Activated B cell treated with CpG ODN at 0.5 μM for 24 hours (primary cell): ENCODE measurements at regions not wholly inside any gene's neighbourhood (a gene's known extent, or its start where the extent isn't known, plus 50 kb on each side); places are given as distances from the start of the nearest gene placed in this dataset.

ENCODE experiments used
- ATAC-seq: fragments of 200-7000 bp; cut with Tn5 transposase; one replicate; pipeline ENCODE4 v1.10.0; 2021; ENCODE audit warnings: low read depth, mild to moderate bottlenecking, moderate library complexity
- CTCF ChIA-PET: fragments of 350-600 bp; sonication (Branson Sonifier 250); formaldehyde crosslinking; loops from one replicate; lab custom pipeline; 2021; ENCODE audit warnings: antibody characterized with exemption; lab: Charles Lee
- POLR2A ChIA-PET: fragments of 350-600 bp; sonication (Branson Sonifier 250); formaldehyde crosslinking; loops from one replicate; lab custom pipeline; 2021; ENCODE audit warnings: antibody characterized with exemption; lab: Charles Lee
- DNase-seq: peaks from one replicate; pipeline ENCODE4 v3.0.0; 2022
- H3K27ac Mint-ChIP-seq: one replicate; pipeline ENCODE4 v1.8.0; 2020; ENCODE audit warnings: mixed read lengths
- H3K27me3 Mint-ChIP-seq: one replicate; pipeline ENCODE4 v1.8.0; 2021; ENCODE audit warnings: mixed read lengths
- H3K36me3 Mint-ChIP-seq: one replicate; pipeline ENCODE4 v1.8.0; 2021; ENCODE audit warnings: low read depth, mixed read lengths
- H3K4me1 Mint-ChIP-seq: one replicate; pipeline ENCODE4 v1.8.0; 2021; ENCODE audit warnings: mixed read lengths
- H3K4me3 Mint-ChIP-seq: one replicate; pipeline ENCODE4 v1.8.0; 2020; ENCODE audit warnings: mild to moderate bottlenecking, mixed read lengths
- H3K9me3 Mint-ChIP-seq: one replicate; pipeline ENCODE4 v1.8.0; 2020; ENCODE audit warnings: mixed read lengths
- CTCF ChIP-seq: fragments of 200-600 bp; IDR thresholded peaks from one replicate; pipeline ENCODE4 v1.8.0; 2022; ENCODE audit warnings: antibody characterized with exemption, mild to moderate bottlenecking
- intact Hi-C: fragments of 100-400 bp; cut with micrococcal nuclease; formaldehyde crosslinking; loops from one replicate; pipeline ENCODE4 v1.15.1; 2024

GRCh38 chr14:39563361-39563760 lies 131.1 kb upstream of the FBXO33 start:
- ChIA-PET CTCF (no interaction called here), POLR2A (no interaction called here)
- ATAC-seq (no peak), DNase-seq (no peak)
- no peaks in the 10 kb centered on the region for H3K36me3 Mint-ChIP-seq
- TF ChIP-seq CTCF, result no peak
- no peak overlapping the region for H3K4me3 Mint-ChIP-seq
- no peaks in the 10 kb centered on the region for H3K4me1 Mint-ChIP-seq
- no peaks in the 10 kb centered on the region for H3K27me3 Mint-ChIP-seq
- H3K27ac Mint-ChIP-seq, result no peak overlapping the region
- intact Hi-C loops, result no loop called here
- peaks cover 25% of the 10 kb centered on the region for H3K9me3 Mint-ChIP-seq

- intact Hi-C loops, result no loop called here
- ChIA-PET CTCF (no interaction called here), POLR2A (no interaction called here)
- ATAC-seq (no peak), DNase-seq (no peak)
- H3K36me3 Mint-ChIP-seq, result no peaks in the 10 kb centered on the region
- H3K4me1 Mint-ChIP-seq, result no peaks in the 10 kb centered on the region
- no peak overlapping the region for H3K4me3 Mint-ChIP-seq
- H3K27ac Mint-ChIP-seq, result no peak overlapping the region
- H3K9me3 Mint-ChIP-seq, result peaks cover 25% of the 10 kb centered on the region
- TF ChIP-seq CTCF, result no peak
- no peaks in the 10 kb centered on the region for H3K27me3 Mint-ChIP-seq
These were observed 129.9 kb upstream of the FBXO33 start for GRCh38 chr14:39562175-39562574.

- ChIA-PET CTCF (no interaction called here), POLR2A (no interaction called here)
- Mint-ChIP-seq H3K36me3 (no peaks in the 10 kb centered on the region), H3K9me3 (peaks cover 23% of the 10 kb centered on the region), H3K27ac (no peak overlapping the region), H3K27me3 (no peaks in the 10 kb centered on the region), H3K4me3 (no peak overlapping the region), H3K4me1 (no peaks in the 10 kb centered on the region)
- TF ChIP-seq CTCF, result no peak
- intact Hi-C loops, result no loop called here
- DNase-seq (no peak), ATAC-seq (no peak)
These were observed 126.3 kb upstream of the FBXO33 start for GRCh38 chr14:39558525-39558924.

GRCh38 chr14:39555749-39556148 lies 123.5 kb upstream of the FBXO33 start:
- CTCF ChIA-PET, result no interaction called here
- no peak overlapping the region for H3K4me3 Mint-ChIP-seq
- DNase-seq, result no peak
- POLR2A ChIA-PET, result no interaction called here
- no peak overlapping the region for H3K27ac Mint-ChIP-seq
- intact Hi-C loops, result no loop called here
- H3K4me1 Mint-ChIP-seq, result no peaks in the 10 kb centered on the region
- peaks cover 17% of the 10 kb centered on the region for H3K9me3 Mint-ChIP-seq
- H3K27me3 Mint-ChIP-seq, result no peaks in the 10 kb centered on the region
- no peak for ATAC-seq
- H3K36me3 Mint-ChIP-seq, result no peaks in the 10 kb centered on the region
- TF ChIP-seq CTCF, result no peak

- Mint-ChIP-seq H3K27me3 (no peaks in the 10 kb centered on the region), H3K27ac (no peak overlapping the region), H3K9me3 (peaks cover 16% of the 10 kb centered on the region), H3K36me3 (no peaks in the 10 kb centered on the region), H3K4me3 (no peak overlapping the region), H3K4me1 (no peaks in the 10 kb centered on the region)
- DNase-seq, result no peak
- no peak for ATAC-seq
- CTCF ChIA-PET, result no interaction called here
- POLR2A ChIA-PET, result no interaction called here
- TF ChIP-seq CTCF, result no peak
- intact Hi-C loops, result no loop called here
These were observed 122.3 kb upstream of the FBXO33 start for GRCh38 chr14:39554576-39554975.
